ENCODE measurements at regions not wholly inside any gene's neighbourhood (a gene's known extent, or its start where the extent isn't known, plus 50 kb on each side); places are given as distances from the start of the nearest gene placed in this dataset.

DNA sequence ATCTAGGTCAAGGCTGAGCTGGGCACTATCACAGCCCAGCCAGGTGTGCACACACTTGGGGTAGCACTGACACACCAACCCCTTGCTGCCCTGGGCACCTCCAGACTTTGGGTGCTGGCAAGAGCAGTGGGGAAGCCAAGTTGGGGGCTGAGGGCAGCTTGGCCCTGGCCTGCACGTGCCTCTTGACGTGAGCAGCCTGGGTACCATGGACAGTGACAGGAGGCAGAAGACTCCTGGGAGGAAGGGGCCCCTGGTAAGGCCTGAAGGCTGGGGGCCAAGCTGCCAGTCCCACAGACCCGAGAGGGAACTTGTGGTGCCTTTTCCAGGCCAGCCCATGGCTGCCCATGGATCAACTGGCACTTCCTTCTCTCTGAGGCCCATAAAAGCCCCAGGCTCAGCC, 124.1 kb upstream of the SFSWAP start:
- Histone ChIP-seq H2BK15ac (ENCODE audit: low read length) (no peak overlapping the region), H3K23me2 (ENCODE audit: low read depth, low read length) (peaks cover 3% of the 10 kb centered on the region; the same call in 1 of the 2 replicates), H3K79me1 (ENCODE audit: low read depth, low read length) (no peaks in the 10 kb centered on the region), H3K79me2 (ENCODE audit: control insufficient read depth in 1 of 2, insufficient read depth in 2 of 2, low read length in 2 of 2) (no peaks in the 10 kb centered on the region), H3K14ac (ENCODE audit: insufficient read length) (no peak overlapping the region), H4K20me1 (replicated peaks in 1 of 2; ENCODE audit: control insufficient read depth in 1 of 2, insufficient read depth in 2 of 2, low read length in 2 of 2) (no peaks in the 10 kb centered on the region), H2BK120ac (replicated peaks; ENCODE audit: low read depth, low read length) (no peak overlapping the region), H4K8ac (ENCODE audit: extremely low read depth, insufficient read depth, low read length) (no peak overlapping the region), H3K18ac (ENCODE audit: extremely low read depth, low read length) (no peak overlapping the region), H4K5ac (ENCODE audit: insufficient read length, low read depth, low read length) (no peak overlapping the region), H2AK5ac (ENCODE audit: low read depth, low read length) (no peak overlapping the region), H3K23ac (ENCODE audit: insufficient read length) (no peak overlapping the region), H2BK12ac (ENCODE audit: low read depth, low read length) (no peak overlapping the region), H3K27me3 (replicated peaks in 1 of 4; ENCODE audit: control insufficient read depth in 3 of 4, extremely low read depth in 1 of 4, insufficient read depth in 3 of 4, low read length in 3 of 4) (no peaks in the 10 kb centered on the region; a peak in 2 of 7 replicates), H3K9ac (replicated peaks in 1 of 4; ENCODE audit: extremely low read depth in 1 of 4, low read depth in 3 of 4, low read length in 3 of 4) (no peak overlapping the region), H3K4me3 (ENCODE audit: extremely low read depth in 1 of 4, insufficient read depth in 2 of 4, low read depth in 3 of 4, low read length in 4 of 4) (no peak overlapping the region), H2BK5ac (ENCODE audit: low read depth, low read length) (no peak overlapping the region), H3K56ac (replicated peaks; ENCODE audit: insufficient read length, low read depth, low read length) (no peak overlapping the region), H3K9me3 (ENCODE audit: insufficient read depth in 2 of 2, low read depth in 1 of 2, low read length in 1 of 2) (no peaks in the 10 kb centered on the region; a peak in 1 of 4 replicates), H2AFZ (ENCODE audit: low read length) (no peak overlapping the region), H3K4me1 (replicated peaks in 1 of 4; ENCODE audit: control insufficient read depth in 3 of 4, insufficient read depth in 4 of 4, low read length in 3 of 4) (peaks cover 0 to 6% (median 4%) of the 10 kb centered on the region in 4 experiments; a peak in 5 of 7 replicates), H3K36me3 (ENCODE audit: control insufficient read depth in 2 of 4, insufficient read depth in 4 of 4, low read length in 3 of 4) (no peaks in the 10 kb centered on the region), H4K91ac (replicated peaks; ENCODE audit: insufficient read length, low read length) (no peak overlapping the region), H2BK20ac (ENCODE audit: low read length) (no peak overlapping the region), H3K27ac (ENCODE audit: low read depth, low read length) (no peak overlapping the region), H3K4me2 (ENCODE audit: insufficient read depth in 1 of 2, low read depth in 2 of 2, low read length in 2 of 2) (no peak overlapping the region), H3K4ac (replicated peaks; ENCODE audit: insufficient read length, low read depth, low read length) (no peak overlapping the region)
- POLR2A ChIA-PET (ENCODE audit: partially characterized antibody), result no interaction called here
- DNase-seq (ENCODE audit: low read depth in 1 of 2, low spot score in 2 of 2) (no peak), FAIRE-seq (no peak)
- WGBS, 2 experiments (ENCODE audit: extremely low coverage in 1 of 2, insufficient coverage in 1 of 2, insufficient read length in 1 of 2, insufficient replicate concordance in 2 of 2, low coverage in 1 of 2, low lambda C conversion rate in 2 of 2, missing lambda C conversion rate in 1 of 2), result 67% methylated on average over 1 of the region's 3 CpGs; no CpG with 5 or more reads in 1 of the 2 experiments
- CTCF ChIA-PET (ENCODE audit: partially characterized antibody), result interaction anchor here (0.9 to 1.3 kb wide), 5 partner anchors 14 to 196 kb away, joined by 3 to 4 read pairs (median 3); no protein-coding TSS in a partner anchor
- no peak for TF ChIP-seq CREB1 (IDR thresholded peaks at IDR 0.05)
- TF ChIP-seq, protein P1, sequence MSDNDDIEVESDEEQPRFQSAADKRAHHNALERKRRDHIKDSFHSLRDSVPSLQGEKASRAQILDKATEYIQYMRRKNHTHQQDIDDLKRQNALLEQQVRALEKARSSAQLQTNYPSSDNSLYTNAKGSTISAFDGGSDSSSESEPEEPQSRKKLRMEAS (IDR thresholded peaks at IDR 0.05), result 0 out of 2 replicates have a peak, but pooled peaks have one; percentile 27
- TF ChIP-seq TBP (IDR thresholded peaks at IDR 0.05; ENCODE audit: low read depth, low read length), result no peak
- TF ChIP-seq RXRA (IDR thresholded peaks at IDR 0.05; ENCODE audit: insufficient read depth, low read depth, low read length), result no peak
- TF ChIP-seq, protein P2, sequence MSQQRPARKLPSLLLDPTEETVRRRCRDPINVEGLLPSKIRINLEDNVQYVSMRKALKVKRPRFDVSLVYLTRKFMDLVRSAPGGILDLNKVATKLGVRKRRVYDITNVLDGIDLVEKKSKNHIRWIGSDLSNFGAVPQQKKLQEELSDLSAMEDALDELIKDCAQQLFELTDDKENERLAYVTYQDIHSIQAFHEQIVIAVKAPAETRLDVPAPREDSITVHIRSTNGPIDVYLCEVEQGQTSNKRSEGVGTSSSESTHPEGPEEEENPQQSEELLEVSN (IDR thresholded peaks at IDR 0.05), result no peak
- no peak for TF ChIP-seq KDM1A (IDR thresholded peaks at IDR 0.05; ENCODE audit: borderline replicate concordance, low read length)
- TF ChIP-seq RFX5 (IDR thresholded peaks at IDR 0.05; ENCODE audit: borderline replicate concordance, low read depth, low read length), result no peak

Data from H1 (cell line).